ENCODE measurements at regions not wholly inside any gene's neighbourhood (a gene's known extent, or its start where the extent isn't known, plus 50 kb on each side); places are given as distances from the start of the nearest gene placed in this dataset.

DNA sequence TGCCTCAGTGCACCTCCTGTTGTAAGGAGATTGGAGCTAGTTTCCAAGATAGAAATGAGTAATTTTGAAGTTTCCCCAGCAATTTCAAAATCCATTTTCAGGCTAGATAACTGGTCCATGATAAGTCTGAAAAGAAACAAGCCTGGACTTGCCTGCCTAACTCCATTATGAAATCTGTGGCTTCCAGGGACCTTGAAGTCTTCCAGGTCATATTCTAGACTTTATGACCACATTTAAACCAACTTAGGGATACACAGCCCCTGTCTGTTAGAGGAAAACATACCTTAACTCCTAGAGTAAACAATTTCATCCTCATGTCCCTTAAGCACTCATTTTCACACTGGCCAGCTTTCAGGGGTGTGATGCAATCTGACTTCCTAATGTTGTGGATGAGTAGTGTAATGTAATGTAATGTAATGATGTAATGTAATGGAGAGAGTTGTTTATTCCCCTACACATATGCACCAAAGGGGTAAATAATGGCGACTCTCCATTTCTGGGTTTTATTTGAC, 96.7 kb upstream of the FAM20A start:
- ATAC-seq (no peak), DNase-seq (peak in 1 of 3 donors; percentile 10)
- Histone ChIP-seq H3K4me3 (no peak overlapping the region), H3K4me1 (ENCODE audit: low read depth) (no peaks in the 10 kb centered on the region), H3K36me3 (ENCODE audit: low read depth) (no peaks in the 10 kb centered on the region), H3K9me3 (no peaks in the 10 kb centered on the region)
- TF ChIP-seq, protein P1, sequence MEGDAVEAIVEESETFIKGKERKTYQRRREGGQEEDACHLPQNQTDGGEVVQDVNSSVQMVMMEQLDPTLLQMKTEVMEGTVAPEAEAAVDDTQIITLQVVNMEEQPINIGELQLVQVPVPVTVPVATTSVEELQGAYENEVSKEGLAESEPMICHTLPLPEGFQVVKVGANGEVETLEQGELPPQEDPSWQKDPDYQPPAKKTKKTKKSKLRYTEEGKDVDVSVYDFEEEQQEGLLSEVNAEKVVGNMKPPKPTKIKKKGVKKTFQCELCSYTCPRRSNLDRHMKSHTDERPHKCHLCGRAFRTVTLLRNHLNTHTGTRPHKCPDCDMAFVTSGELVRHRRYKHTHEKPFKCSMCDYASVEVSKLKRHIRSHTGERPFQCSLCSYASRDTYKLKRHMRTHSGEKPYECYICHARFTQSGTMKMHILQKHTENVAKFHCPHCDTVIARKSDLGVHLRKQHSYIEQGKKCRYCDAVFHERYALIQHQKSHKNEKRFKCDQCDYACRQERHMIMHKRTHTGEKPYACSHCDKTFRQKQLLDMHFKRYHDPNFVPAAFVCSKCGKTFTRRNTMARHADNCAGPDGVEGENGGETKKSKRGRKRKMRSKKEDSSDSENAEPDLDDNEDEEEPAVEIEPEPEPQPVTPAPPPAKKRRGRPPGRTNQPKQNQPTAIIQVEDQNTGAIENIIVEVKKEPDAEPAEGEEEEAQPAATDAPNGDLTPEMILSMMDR (IDR thresholded peaks at IDR 0.05) = no peak
- intact Hi-C loops (cut with DNase I, micrococcal nuclease) = no loop called here

DNA sequence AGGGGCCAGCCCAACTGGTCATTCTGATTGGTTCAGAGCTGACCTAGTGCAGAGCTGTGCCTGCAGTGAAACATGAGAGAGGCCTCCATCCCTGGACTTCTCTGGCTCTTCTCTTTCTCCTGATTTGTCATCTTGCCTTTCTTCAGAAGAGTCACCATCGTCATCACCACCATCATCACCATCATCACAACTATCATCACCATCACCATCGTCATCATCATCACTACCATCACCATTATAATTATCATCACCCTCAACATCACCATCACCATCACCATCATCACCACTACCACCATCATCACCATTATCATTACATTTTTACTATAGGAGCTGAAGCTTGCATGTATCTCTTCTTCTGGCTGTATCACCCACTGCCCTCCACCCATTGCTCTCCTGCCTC, 94.5 kb upstream of the FAM20A start:
- Histone ChIP-seq H3K4me1 (ENCODE audit: low read depth) (no peaks in the 10 kb centered on the region), H3K4me3 (no peak overlapping the region), H3K9me3 (no peaks in the 10 kb centered on the region), H3K36me3 (ENCODE audit: low read depth) (no peaks in the 10 kb centered on the region)
- TF ChIP-seq, protein P1 (IDR thresholded peaks at IDR 0.05) = no peak
- intact Hi-C loops (cut with DNase I, micrococcal nuclease) = no loop called here
- DNase-seq (no peak), ATAC-seq (no peak)

DNA sequence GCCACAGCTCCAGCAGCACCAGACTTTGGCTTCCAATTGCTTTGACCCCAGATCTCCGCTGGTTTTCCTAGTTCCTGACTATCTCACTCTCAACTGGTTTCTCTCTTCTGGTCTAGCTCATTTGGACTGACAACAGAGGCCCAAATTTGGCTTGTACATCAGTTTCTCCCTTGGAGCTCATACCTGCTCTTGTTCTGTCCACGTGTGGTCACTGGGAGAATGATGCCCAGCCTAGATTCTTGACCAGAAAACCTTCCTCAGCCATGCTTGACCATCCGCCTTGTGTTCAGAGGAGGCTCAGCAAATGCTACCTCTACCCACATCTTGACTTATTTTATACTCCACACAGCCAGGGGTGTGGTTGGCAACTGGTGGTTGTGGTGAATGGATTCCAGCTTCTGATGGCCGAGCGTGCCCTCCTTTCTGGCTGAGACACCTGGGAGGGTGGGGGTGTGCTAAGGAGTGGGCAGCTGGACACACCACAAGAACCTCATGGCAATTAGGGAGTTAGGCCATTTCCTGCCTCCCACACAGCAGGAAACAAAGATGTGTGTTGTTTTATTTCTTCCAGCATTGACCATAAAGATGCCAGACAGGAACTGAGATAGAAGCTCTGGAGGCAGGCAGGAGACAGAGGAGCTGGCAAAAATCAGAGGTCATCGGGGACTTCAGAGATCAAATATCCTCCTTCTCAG, 93.8 kb upstream of the FAM20A start:
- ATAC-seq (no peak), DNase-seq (no peak)
- intact Hi-C loops (cut with DNase I, micrococcal nuclease) = no loop called here
- Histone ChIP-seq H3K4me3 (no peak overlapping the region), H3K9me3 (no peaks in the 10 kb centered on the region), H3K36me3 (ENCODE audit: low read depth) (no peaks in the 10 kb centered on the region), H3K4me1 (ENCODE audit: low read depth) (no peaks in the 10 kb centered on the region)
- TF ChIP-seq, protein P1 (IDR thresholded peaks at IDR 0.05) = no peak

DNA sequence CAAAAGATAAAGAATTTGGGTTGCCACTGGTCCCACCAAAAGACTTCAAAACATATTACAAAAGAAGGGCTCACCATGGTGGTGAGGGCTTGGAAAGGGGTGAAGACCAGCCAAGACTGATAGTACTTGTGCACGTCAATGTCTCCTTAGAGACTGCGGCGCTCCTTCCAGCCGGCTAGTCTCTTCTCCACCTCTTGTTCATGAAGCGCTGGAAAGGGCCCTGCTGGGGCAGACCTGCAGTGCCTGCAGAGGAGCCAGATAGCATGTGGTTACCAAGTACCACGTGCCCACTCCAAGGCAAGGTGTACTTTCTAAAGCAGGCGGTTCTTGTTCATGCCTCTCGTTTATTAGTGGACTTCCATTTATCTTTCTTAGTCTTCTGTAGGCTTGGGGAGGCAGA, 92.7 kb upstream of the FAM20A start:
- ATAC-seq (no peak), DNase-seq (no peak)
- no peaks in the 10 kb centered on the region for H3K9me3 ChIP-seq
- intact Hi-C loops (cut with DNase I, micrococcal nuclease) = no loop called here
- no peaks in the 10 kb centered on the region for H3K36me3 ChIP-seq (ENCODE audit: low read depth)
- no peaks in the 10 kb centered on the region for H3K4me1 ChIP-seq (ENCODE audit: low read depth)
- TF ChIP-seq, protein P1 (IDR thresholded peaks at IDR 0.05) = no peak
- no peak overlapping the region for H3K4me3 ChIP-seq

DNA sequence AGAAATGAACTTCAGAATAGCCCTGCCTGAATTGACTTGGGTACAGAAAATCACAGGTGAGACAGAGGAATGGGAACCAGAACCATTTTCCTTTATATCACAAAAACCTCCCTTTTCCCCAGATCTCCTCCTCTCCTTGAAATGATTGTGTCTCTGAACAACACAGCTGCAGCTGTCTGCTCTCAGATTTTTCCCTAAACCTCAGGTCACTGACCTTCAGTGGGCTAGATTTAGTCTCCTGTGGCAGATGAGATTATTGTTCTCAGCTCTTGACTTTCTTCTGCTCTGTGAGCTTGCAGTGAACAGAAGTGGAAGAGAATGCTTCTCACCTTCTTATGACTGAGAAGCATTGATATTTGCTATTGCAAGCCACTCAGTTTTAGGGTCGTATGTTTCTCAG, 92.3 kb upstream of the FAM20A start:
- Histone ChIP-seq H3K9me3 (no peaks in the 10 kb centered on the region), H3K4me3 (no peak overlapping the region), H3K36me3 (ENCODE audit: low read depth) (no peaks in the 10 kb centered on the region), H3K4me1 (ENCODE audit: low read depth) (no peaks in the 10 kb centered on the region)
- DNase-seq = no peak
- intact Hi-C loops (cut with DNase I, micrococcal nuclease) = no loop called here
- TF ChIP-seq, protein P1 (IDR thresholded peaks at IDR 0.05) = no peak
- no peak for ATAC-seq

Measured in mucosa of descending colon (tissue), 3 donors.